Mammary epithelial cell (primary cell): ENCODE measurements at regions not wholly inside any gene's neighbourhood (a gene's known extent, or its start where the extent isn't known, plus 50 kb on each side); places are given as distances from the start of the nearest gene placed in this dataset.

ENCODE experiments used
- CTCF ChIP-seq, 2 donors: IDR thresholded peaks in 1 of 2; conservative IDR thresholded peaks in 1 of 2; 2 replicates each; pipeline ENCODE4 v1.5.1; 2011 to 2012; ENCODE audit warnings: inconsistent platforms in 2 of 2, low read length in 2 of 2, mild to moderate bottlenecking in 2 of 2, control low read depth in 1 of 2, low read depth in 1 of 2; ENCODE audit not compliant: insufficient read depth in 1 of 2; ENCODE audit errors: extremely low read depth in 1 of 2
- EZH2 ChIP-seq: IDR thresholded peaks from 2 replicates; pipeline ENCODE4 v1.6.1; 2012; ENCODE audit warnings: low read length, inconsistent platforms, borderline replicate concordance

GRCh38 chr2:237195396-237196120 is 109.9 kb downstream of the COPS8 start:
- TF ChIP-seq CTCF (conservative IDR thresholded peaks at IDR 0.05 in 1 of 2, IDR thresholded peaks at IDR 0.05 in 1 of 2; ENCODE audit: extremely low read depth in 1 of 2, insufficient read depth in 1 of 2, low read depth in 1 of 2, low read length in 2 of 2) (no peak), EZH2 (no peak)
